ENCODE measurements at regions not wholly inside any gene's neighbourhood (a gene's known extent, or its start where the extent isn't known, plus 50 kb on each side); places are given as distances from the start of the nearest gene placed in this dataset.

GRCh38 chr3:96711816-96712215, 102.6 kb upstream of the EPHA6 start:
- no peak for DNase-seq (ENCODE audit: low read depth)

DNA sequence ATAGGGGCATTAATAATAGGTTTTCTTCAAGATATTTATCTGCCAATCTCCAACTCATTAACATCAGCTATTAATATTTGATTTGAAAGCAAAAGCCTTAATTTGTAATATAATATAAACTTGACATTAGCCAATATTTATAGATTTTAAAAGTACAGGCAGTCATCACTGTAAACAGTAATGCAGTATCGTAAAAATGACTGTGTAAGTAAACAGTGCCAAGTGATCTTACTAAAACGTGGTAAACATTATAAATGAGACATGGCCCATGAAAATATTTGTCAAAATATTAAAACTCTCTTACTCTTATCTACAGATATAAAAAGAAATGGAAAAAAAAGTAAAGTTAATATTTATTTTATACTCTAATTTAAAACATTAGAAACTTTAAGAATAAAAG, 101.6 kb upstream of the EPHA6 start:
- DNase-seq (ENCODE audit: low read depth) = no peak

- DNase-seq (ENCODE audit: low read depth) = no peak
These were observed 94.5 kb upstream of the EPHA6 start for GRCh38 chr3:96719921-96720320.

GRCh38 chr3:96731031-96731430, 83.4 kb upstream of the EPHA6 start:
- no peak for DNase-seq (ENCODE audit: low read depth)

DNA sequence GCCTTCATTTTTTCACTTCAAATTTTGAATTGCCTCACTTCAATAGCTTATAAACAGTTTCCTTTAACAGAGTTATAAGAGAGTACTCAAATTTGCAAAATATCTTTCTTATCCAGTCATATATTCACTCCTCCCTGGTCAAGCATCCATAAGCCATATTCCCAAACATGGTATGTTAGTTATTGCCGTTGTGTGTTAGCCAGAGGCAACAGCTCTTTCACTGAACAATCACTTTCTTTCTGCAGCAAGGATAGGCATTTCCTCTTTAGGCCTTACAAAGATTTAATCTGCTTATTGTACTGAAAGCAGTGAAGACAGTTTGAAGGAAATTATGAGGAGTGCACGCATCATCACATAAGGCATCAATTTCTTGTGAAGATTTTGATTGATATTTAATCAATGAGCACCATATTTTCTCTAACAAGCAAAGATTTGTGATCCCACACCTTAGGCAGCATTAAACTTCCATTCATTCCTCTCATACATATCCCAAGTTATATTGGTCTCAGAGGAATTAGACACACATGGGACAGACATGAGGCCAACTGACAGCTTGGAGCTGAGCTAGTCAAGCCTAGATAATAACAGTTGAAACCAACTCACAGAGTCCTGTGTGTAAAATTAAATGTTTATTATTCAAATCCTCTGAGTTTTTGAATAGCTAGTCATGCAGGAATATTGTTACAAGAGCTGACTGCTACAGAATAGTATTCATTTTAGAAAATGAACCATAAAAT, 80.0 kb upstream of the EPHA6 start:
- DNase-seq (ENCODE audit: low read depth) = peak; percentile 0

DNA sequence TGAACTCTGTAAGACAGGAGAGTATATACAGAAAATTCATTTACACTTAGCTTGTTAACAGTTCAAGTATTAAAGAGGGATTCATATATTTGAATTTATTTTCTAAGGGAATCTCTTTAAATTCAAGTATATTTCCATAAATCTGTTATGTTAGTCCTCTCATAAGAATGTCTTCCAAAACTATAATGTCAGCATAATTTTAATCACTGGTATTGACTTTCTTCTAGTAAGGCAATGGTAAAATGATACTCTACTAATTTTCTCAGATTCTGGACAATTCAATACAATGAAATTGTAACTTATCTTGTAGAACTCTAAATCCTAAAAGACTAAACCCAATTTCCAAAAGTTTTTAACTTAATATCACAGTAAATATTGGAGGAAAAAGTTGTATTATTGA, 66.3 kb upstream of the EPHA6 start:
- DNase-seq (ENCODE audit: low read depth) = no peak

GRCh38 chr3:96750094-96750767, 64.2 kb upstream of the EPHA6 start:
- DNase-seq (ENCODE audit: low read depth) = no peak

DNA sequence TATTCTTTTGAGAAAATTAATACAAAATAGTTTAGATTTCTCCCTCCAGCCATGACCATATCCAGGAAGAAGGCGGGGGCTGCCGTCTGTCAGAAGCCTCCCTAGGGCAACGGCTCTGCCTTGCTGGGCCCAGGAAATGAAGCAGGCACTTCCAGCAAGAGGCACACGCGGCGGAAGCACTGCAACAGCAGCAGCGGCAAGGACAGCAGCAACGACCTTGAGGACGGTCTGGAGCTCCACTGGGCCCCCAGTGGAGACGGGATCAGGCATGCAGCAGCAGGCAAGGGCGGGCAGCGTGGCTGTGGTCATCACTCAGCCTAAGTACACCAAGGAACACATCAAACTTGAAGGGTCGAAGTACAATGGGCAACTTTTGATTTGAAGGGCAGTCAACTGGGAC, 61.3 kb upstream of the EPHA6 start:
- DNase-seq (ENCODE audit: low read depth) = no peak

GRCh38 chr3:96754128-96754527, 60.3 kb upstream of the EPHA6 start:
- no peak for DNase-seq (ENCODE audit: low read depth)

DNA sequence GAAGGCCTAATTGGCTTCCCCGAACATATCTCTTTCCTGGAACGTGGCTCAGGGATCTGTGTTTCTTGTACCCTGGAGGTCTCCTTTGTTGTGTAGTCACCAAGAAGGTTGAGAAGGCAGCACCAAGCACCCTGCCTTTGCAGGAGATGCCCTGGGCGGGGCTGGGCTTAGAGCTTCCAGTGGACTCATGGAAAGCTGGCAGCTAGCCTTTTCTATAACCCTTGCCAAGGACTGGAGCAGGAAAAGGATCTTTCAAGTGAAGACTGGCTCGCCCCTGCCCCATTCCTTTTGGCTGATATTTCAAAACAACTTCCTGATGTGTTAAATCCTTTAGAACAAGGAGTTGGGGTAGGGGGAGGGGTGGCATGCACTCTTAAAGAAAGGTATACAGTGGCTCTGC, 58.9 kb upstream of the EPHA6 start:
- no peak for DNase-seq (ENCODE audit: low read depth)

DNA sequence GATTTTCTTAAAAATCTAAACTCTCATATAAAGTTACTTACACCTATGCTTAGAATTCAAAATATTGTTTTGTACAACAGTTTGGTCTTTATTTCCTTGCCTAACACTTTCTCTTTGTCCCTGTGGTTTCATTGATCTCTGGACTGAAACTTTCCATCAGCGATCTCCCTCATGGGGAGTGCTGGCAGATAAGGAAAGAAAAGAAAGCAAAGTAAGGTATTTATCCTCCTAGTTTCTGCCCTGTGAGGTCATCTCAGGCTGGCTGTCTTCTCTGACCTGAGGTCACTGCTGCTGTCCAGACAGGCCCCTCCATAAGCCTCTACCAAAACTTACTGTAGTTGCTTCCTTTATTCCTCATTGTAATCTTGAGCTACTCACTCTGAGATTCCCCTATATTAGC, 57.9 kb upstream of the EPHA6 start:
- no peak for DNase-seq (ENCODE audit: low read depth)

GRCh38 chr3:96760956-96761355, 53.4 kb upstream of the EPHA6 start:
- no peak for DNase-seq (ENCODE audit: low read depth)
